Ecto neural progenitor cell (in vitro differentiated cells): ENCODE measurements at regions not wholly inside any gene's neighbourhood (a gene's known extent, or its start where the extent isn't known, plus 50 kb on each side); places are given as distances from the start of the nearest gene placed in this dataset.
"Not testable (repeated sequence)": the region's sequence is repeated elsewhere in the genome, so short reads cannot be mapped to it uniquely, and the experiment has no call there.

Experiments used
- DNase-seq: peaks from one replicate; pipeline ENCODE4 v3.0.0-alpha.2; 2018; ENCODE audit warnings: low spot score

DNA sequence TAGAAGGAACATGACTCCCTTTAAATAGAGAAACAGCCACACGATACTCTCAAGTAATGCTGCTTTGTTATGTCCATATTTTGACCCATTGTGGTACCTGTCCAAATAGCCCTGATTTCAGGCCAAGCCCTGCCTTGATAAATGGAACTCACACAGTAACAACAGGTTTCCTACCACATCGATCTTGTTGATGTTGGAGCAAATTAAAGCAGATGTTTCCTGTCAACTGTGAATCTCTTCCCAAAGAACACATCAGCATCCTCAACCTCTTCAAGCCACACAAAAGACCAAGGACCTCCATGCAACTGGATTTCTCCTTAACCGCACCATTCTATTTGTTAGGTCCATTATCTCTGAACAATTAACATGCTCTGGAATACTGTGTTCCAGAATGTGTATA is 109.5 kb downstream of the FOXD4L6 start:
- DNase-seq = not testable (repeated sequence)

DNA sequence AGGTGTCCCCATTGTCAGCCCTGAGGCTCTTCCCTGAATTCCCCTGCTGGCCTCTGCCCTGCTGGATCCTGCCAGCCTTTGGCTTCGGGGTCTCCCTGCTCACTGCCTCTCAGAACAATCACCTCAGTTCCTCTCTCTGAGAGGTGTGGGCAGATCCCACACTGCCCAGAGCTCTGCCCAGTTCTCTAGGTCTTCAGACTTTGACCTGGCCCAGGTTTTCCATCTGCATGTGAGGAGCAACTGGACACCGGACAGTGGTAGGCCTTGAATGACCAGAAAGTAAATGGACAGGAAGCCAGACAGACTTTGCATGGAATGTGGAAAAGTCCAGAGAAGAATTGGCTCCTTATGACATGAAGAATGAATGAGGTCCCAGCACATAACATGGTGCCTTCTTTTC is 111.8 kb downstream of the FOXD4L6 start:
- not testable (repeated sequence) for DNase-seq

DNA sequence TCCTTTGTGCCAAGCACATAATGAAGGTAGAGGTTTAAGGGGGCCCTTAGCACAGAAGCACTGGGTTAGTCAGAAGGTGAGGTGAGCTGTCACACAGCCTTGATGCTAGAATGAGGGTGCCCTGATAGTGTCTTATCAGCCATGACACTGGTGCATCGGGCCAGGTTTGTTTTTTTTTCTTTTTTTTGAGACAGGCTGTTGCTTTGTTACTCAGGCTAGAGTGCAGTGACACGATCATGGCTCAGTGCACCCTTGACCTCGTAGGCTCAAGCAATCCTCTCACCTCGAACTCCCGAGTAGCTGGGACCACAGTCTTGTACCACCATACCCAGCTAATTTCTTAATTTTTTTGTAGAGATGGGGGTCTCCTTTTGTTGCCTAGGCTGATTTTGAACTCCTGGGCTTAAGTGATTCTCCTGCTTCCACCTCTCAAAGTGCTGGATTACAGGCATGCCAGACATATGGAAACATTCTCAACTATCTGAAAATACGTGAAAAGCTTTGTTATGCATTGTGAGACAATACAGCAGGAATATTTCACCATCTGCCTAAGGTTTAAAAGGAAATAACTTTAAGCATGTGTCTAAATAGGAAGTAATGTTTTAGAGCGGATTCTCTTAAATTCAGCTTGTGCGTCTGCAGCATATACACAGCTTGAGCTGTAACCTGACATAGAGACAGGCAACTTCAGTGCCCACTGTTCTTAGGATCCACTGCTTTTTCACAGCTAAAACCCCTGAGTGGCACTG is 128.4 kb downstream of the FOXD4L6 start:
- DNase-seq = not testable (repeated sequence)

DNA sequence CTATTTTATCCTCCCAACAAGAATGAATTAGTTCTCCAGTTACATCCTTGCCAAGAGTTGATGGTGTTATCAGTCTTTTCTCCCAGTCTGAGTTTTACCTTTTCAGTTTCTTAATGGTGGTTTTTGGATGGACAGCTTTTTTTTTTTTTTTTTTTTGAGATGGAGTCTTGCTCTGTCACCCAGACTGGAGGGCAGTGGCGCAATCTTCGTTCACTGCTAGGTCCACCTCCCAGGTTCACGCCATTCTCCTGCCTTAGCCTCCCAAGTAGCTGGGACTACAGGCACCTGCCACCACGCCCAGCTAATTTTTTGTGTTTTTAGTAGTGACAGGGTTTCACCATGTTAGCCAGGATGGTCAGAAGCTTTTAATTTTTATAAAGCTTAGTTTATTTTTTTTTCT is 133.0 kb downstream of the FOXD4L6 start:
- not testable (repeated sequence) for DNase-seq

DNA sequence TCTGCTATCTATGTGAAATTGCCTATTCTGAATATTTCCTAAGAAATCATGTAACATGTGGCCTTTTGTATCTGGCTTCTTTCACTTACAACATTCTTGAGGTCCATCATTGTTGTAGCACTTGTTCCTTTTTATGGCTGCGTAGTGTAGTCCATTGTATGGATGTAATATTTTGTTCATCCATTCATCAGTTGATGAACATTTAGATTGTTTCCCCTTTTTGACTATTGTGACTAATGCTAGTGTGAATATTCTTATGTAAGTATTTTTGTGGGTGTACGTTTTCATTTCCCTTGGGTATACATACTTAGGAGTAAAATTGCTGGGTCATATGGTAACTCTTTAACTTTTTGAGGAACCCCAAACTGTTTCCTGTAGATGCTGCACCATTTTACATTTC is 134.6 kb downstream of the FOXD4L6 start:
- DNase-seq = not testable (repeated sequence)

DNA sequence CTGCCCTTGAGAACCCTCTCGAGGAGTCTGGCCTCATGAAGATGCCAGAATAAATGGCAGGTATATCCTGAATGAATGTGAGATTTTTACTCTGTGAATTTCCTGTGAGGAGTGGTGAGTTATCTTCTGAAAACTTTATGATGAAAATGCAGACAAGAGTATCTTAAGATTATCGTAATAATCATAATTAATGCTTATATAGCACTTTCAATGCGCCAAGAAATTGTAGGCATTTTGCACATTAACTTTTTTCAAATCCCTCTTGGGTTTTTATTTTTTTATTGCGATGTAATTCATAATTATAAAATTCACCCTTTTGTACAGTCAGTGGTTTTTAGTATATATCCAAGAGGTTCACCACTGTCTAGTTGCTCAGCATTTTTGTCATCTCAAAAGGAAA is 135.1 kb downstream of the FOXD4L6 start:
- DNase-seq = not testable (repeated sequence)

DNA sequence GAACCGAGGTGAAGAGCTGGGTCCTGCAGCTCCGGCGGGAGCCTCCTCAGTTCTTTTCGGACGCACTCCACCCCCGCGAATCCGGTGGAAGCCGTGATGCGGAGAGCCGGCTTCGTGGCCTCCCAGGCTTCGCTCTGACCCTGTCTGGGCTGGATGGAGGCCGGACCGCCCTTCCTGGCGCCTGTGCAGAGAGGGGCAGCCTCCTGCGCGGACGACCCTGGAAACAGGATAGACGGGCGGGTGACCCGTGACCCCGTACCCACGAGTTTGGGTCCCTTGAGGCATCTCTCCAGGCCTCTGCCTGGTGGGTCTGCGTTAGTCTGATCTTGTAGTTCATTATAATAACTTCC is 136.0 kb downstream of the FOXD4L6 start:
- peak; percentile 74 for DNase-seq

DNA sequence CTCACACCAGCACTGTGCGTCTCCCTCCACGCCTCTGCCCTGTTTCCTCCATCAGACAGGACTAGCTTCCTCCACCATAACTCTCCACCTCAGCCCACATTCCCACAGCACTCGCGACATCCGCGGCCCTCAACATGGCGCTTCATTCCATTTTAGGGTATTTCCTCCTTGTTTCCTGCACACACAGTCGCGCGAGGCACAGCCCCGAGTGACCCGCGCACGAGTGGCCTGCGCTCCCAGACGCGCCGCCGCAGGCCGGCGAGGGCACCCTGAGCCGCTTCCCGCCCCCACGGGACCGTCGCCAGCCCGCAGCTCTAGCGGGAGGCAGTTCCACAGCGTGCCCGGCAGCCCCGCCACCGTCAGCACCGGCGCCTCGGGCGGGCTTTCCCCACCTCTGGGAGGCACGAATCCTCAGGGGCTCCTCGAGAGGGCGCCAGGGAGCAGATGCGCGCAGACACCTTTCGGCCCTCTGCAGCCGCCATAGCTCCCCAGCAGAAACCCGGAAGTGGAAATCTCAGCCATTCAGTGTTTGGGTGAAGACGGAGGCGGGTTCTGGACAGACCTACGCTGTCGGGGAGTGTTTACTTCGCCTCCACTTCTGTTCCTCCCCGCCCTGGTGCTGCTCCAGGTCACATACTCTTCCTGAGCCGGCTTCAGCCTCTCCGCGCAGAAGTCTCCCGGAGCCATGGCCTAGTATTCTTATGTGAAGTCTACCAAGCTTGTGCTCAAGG is 136.6 kb downstream of the FOXD4L6 start:
- DNase-seq = peak; percentile 95

DNA sequence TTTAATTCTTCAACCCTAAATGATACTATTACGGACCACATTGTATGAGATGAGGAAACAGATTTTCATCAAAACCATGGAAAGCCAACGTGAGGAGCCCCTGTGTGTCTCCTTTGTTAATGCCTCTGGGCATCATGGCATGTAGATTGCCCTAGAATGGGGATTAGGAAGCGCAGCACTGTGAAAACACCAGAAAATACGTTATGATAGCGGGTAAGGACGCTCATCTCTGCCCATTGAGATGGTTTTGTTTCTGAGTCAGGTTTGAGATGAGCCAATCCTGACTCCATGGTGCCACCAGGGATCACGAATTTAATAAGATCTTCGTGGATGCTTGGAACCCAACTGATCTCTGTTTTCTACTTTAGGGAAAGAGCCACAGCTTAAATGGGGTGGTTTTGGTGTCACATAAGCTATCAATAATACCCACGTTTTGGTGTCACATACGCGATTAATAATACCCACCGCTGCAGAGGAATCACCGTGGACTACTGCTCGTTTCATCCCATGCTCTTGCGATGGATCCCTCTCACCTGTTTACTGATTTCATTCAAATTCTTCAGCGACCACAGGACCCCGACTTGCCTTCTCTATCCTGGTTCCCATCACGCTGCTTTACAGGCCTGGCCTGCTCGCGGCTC is 137.3 kb downstream of the FOXD4L6 start:
- not testable (repeated sequence) for DNase-seq

DNA sequence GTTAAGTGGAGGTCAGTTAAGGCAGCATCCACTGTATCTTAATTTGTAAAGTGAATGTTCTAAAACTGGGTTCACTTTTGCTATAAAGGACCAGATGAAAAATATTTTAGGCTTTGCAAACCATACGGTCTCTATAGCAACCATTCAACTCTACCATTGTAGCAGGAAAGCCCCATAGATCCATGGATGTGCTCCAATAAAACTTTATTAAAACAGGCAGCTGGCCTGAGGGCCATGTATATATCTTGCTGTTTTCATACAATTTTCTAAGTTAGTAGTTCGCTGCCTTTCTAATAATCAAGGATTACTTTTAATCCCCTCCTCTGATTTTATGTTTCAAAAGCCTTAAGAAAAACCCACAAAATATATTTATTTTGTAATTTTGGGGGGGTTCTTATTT is 142.1 kb downstream of the FOXD4L6 start:
- not testable (repeated sequence) for DNase-seq

DNA sequence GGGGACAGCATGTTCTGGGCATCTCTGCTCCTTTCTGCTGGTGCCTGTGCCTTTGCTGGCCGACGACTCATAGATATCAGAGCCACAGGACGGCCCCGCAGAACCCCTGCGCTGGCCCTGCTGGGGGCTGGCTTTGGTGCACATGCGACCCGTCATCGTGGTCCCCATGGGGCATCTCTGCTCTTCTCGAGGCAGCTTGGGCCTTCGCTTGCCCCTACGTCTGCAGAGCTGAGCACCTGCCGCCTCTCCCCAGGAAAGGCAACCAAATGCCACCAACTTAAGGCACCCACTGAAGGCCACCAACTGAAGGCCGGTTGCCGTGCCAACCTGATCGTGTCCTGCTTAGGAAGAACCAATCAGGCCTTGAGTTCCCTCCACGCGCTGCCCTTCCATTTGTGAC is 153.1 kb downstream of the FOXD4L6 start:
- not testable (repeated sequence) for DNase-seq

DNA sequence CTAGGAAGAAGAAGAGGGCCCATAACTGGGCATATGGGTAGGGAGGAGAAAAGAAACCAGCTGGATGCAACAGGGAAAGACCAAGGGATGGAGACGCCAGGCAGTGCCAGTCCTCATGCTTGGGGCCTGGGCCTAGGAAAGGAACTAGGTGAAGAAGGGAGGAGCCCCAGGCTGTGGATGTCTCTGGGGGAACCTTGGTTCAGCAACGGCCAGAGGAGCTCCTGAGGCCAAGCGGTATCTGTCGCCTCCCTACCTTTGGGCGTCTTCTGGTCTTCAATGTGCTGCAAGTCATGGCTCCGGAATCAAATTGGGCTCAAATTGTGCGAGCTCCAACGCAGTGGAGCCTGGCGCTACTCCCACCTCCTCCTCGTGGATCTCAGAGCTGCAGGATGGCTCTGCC is 153.6 kb downstream of the FOXD4L6 start:
- not testable (repeated sequence) for DNase-seq

DNA sequence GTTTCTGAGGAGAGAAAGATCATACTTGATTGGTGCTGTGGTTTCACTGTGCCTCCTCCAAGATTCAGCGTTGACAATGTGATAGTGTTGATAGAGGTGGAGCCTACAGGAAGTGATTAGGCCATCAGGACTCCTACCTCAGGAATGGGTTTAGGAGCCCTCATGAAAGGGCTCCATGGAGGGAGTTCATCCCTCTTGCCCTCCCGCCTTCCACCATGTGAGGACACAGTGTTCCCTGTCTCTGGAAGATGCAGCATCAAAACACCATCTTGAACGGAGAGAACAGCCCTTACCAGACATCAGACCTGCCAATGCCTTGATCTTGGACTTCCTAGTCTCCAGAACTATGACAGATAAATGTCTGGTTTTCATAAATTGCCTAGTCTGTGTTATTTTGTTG is 156.7 kb downstream of the FOXD4L6 start:
- DNase-seq = not testable (repeated sequence)

DNA sequence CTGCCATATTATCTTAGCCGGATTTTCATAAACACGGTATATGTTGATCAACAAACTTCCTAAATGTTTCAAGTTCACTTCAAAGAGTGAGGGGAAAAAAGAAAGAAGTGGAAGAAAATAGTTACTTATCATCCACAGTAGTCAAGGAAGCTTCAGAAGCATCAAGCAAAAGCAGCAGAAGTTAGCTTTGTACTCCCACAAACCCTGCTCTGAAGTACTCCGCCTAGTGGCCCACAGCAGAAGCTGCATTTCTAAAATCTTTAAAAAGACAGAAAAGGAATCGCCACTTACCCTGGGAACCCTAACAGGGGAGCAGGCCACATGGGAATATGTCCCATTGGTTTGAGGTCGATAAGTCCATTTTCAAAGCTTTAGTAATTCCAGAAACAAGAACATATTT is 158.1 kb downstream of the FOXD4L6 start:
- DNase-seq = not testable (repeated sequence)

DNA sequence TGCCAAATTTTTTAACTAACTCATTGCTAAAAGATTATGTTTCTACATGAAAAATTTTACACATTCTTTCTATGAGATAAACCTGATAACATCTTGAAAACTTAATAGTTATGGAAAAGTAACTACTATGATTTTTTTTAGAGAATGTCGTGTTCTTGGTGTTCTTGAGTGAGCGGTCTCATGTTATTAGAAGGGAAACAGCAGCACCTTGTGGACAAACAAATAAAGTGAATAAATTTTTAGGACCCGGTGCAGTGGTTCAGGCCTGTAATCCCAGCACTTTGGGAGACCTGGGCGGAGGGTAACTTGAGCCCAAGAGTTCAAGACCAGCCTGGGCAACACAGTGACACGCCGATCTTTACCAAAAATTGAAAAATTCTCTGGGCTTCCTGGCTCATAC is 166.0 kb downstream of the FOXD4L6 start:
- not testable (repeated sequence) for DNase-seq

DNA sequence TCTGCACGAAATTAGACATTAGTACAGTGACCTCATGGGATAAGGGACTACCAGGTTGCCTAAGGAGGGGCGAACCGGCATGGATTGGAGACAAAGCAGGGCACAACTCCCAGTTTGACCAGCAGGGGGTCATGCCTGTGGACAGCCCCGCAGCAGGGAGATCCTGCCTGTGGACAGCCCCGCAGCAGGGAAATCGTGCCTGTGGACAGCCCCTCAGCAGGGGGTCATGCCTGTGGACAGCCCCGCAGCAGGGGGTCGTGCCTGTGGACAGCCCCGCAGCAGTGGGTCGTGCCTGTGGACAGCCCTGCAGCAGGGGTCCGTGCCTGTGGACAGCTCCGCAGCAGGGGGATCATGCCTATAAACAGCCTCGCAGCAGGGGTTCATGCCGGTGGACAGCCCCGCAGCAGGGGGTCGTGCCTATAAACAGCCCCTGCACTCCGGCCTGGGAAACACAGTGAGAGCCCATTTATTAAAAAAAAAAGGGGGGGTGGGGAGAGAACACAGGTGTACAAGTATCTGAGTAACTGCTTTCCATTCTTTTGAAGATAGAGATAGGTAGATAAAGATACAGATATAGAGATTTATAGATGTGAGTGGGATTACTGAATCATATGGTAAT is 176.5 kb downstream of the FOXD4L6 start:
- not testable (repeated sequence) for DNase-seq

DNA sequence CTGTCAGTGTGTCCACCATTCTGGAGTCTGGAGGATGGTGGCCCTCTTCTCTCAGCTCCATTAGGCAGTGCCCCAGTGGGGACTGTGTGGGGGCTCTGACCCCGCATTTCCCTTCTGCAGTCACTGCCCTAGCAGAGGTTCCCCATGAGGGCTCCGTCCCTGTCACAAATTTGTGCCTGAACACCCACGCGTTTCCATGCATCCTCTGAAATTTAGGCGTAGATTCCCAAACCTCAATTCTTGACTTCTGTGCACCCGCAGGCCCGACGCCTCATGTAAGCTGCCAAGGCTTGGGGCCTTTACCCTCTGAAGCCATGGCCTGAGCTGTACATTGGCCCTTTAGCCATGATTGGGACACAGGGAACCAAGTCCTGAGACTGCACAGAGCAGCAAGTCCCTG is 182.3 kb downstream of the FOXD4L6 start:
- not testable (repeated sequence) for DNase-seq

DNA sequence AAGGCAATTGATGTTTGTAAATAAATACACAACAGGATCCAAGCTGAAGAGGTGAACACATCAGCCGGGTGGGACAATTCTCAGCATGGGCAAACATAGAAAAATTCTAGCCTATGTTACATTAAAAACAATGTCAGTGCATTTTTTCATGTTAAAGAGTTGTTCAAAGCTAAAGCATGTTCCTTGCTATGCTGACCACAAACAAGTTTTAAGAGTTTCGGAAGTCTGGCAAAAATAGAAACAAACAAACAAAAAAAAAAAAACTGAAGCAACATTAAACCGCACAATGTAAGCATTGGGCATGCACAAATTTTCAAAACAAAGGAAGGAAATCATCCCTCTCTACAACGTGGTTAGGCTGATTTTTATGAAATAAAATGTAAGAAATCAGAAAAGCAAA is 185.8 kb downstream of the FOXD4L6 start:
- not testable (repeated sequence) for DNase-seq

DNA sequence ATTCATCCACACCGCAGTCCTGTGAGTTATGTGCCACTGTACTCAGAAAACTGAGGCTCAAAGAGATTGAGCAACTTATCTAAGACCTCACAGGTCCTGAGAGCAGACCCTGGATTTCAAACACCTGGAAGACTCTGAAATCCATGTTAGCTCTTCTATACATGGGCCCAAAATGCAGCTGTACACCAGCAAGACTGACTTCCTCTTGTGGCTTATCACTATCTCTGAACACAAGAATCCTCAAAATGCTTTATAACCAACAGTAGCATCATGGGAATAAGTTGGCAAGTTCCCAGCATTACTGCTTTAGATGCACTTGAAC is 188.6 kb downstream of the FOXD4L6 start:
- DNase-seq = not testable (repeated sequence)

DNA sequence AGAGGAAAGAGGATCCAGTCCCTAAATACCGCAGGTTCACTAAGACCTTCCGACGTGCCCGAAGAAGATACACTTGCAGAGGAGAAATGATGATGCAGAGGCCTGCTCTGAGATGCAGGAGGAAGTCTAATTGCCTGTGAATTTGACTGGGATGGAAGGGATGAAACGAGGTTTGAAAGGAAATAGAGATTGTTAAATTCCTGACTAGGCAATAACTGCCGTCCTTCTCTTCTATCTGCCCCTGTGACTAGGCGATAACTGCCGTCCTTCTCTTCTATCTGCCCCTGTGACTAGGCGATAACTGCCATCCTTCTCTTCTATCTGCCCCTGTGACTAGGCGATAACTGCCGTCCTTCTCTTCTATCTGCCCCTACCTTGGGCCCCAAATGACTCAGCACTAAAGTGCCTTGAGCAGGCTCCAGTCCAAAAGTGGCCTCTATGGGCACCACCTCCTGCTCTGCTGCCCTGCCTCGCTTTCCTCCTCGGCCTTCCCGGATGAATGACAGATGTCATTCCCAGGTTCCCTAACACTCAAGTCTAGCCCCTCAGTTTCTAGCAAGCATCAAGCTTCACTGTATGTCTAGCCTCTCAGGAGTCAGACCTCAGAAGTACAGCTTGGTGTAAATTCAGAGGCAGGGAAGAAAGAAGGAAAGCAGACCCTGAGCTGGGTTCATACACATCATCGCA is 189.1 kb downstream of the FOXD4L6 start:
- not testable (repeated sequence) for DNase-seq

DNA sequence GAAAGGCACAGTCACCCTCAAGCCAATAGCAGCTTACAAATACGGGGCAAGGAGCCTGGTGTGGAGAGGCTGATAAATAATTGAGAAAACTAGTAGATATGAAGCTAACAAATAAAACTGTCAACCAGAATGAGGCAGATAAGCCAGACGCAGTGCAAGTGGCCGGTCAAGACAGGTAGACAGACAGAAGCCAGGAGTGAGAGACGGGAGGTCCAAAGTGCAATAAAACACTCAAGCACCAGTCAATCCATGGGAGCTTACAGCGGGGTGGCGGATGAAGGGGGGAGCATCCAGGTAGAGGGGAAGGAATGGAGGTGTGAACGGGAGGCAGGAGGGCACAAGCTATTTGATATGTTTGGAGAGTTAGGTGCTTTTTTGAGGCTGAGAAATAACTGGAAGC is 193.1 kb downstream of the FOXD4L6 start:
- no peak for DNase-seq

DNA sequence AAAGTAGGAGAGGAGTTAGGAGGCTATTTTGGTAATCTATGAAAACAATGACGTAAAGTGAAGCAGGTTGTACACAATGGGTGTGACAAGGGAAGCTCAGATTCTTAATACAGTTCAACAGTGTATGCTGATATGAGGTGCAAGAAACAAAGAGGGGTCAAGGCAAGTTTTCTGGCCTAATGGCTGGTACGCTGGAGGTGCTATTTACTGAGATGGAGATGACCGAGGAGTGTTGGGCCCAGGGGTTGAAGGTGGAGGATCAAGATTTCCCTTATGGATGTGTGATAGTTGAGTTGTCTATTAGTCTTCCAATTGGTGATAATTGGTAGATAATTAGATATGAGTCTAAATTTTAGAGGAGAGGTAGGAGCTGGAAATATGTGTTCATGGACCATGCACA is 194.0 kb downstream of the FOXD4L6 start:
- DNase-seq = not testable (repeated sequence)
